ENCODE measurements at regions not wholly inside any gene's neighbourhood (a gene's known extent, or its start where the extent isn't known, plus 50 kb on each side); places are given as distances from the start of the nearest gene placed in this dataset.

GRCh38 chr4:152257601-152258066, 278.3 kb downstream of the FBXW7 start:
- TF ChIP-seq PKNOX1 (IDR thresholded peaks at IDR 0.05): no peak
- no peak for TF ChIP-seq BHLHE40 (IDR thresholded peaks at IDR 0.05; ENCODE audit: borderline replicate concordance)
- TF ChIP-seq SUZ12 (IDR thresholded peaks at IDR 0.05): no peak
- TF ChIP-seq SP1 (IDR thresholded peaks at IDR 0.05): no peak
- TF ChIP-seq FOXA1 (IDR thresholded peaks at IDR 0.05): no peak
- TF ChIP-seq ZNF384 (IDR thresholded peaks at IDR 0.05): no peak
- TF ChIP-seq ELF4 (IDR thresholded peaks at IDR 0.05): no peak
- TF ChIP-seq NFRKB (IDR thresholded peaks at IDR 0.05): no peak
- TF ChIP-seq FOXM1 (IDR thresholded peaks at IDR 0.05; ENCODE audit: borderline replicate concordance): no peak
- no peak for TF ChIP-seq FOXK2 (IDR thresholded peaks at IDR 0.05)
